ENCODE measurements at regions not wholly inside any gene's neighbourhood (a gene's known extent, or its start where the extent isn't known, plus 50 kb on each side); places are given as distances from the start of the nearest gene placed in this dataset.

- H3K36me3 ChIP-seq: no peaks in the 10 kb centered on the region
- H3K9me3 ChIP-seq: no peaks in the 10 kb centered on the region
- no peak overlapping the region for H3K4me3 ChIP-seq
- ATAC-seq (ENCODE audit: low FRiP score in 2 of 2): no peak
- no peak for DNase-seq
- 34 to 59% methylated on average over 4 of the region's 4 CpGs for WGBS, 2 donors
- H3K27ac ChIP-seq: no peak overlapping the region
- no peak for TF ChIP-seq POLR2AphosphoS5 (IDR thresholded peaks at IDR 0.05)
- TF ChIP-seq, protein P1, sequence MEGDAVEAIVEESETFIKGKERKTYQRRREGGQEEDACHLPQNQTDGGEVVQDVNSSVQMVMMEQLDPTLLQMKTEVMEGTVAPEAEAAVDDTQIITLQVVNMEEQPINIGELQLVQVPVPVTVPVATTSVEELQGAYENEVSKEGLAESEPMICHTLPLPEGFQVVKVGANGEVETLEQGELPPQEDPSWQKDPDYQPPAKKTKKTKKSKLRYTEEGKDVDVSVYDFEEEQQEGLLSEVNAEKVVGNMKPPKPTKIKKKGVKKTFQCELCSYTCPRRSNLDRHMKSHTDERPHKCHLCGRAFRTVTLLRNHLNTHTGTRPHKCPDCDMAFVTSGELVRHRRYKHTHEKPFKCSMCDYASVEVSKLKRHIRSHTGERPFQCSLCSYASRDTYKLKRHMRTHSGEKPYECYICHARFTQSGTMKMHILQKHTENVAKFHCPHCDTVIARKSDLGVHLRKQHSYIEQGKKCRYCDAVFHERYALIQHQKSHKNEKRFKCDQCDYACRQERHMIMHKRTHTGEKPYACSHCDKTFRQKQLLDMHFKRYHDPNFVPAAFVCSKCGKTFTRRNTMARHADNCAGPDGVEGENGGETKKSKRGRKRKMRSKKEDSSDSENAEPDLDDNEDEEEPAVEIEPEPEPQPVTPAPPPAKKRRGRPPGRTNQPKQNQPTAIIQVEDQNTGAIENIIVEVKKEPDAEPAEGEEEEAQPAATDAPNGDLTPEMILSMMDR (IDR thresholded peaks at IDR 0.05): no peak
- no peak for TF ChIP-seq EP300 (IDR thresholded peaks at IDR 0.05)
- no peak for TF ChIP-seq POLR2A (IDR thresholded peaks at IDR 0.05)
- no peaks in the 10 kb centered on the region for H3K27me3 ChIP-seq
- H3K4me1 ChIP-seq: no peaks in the 10 kb centered on the region
These were observed 576.9 kb downstream of the GLRX3 start for GRCh38 chr10:130713135-130713534.

DNA sequence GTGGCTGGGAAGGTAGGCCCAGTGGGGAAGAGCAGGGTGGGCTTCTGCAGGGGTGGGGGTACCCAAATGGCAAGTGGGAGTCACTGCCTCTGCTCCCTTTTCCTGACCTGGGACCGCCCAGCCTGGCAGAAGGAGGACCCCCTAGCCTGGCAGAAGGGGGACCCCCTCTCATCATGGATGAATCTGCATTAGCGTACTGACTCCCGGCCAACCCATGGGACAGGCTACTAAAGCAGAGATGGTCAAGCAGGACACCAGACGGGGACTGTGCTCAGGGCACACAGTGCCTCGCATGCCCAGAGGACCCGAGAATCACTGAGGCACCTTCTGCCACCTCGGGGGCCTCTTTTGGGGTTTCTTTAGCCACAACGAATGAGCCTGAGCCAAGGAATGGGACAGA is 577.5 kb downstream of the GLRX3 start:
- 83% methylated on average over 7 of the region's 8 CpGs; no CpG with 5 or more reads in 1 of the 2 donors for WGBS, 2 donors
- no peak for DNase-seq

GRCh38 chr10:130714742-130715467 is 578.7 kb downstream of the GLRX3 start:
- no peaks in the 10 kb centered on the region for H3K27me3 ChIP-seq
- WGBS, 2 donors: 78 to 82% methylated on average over 20 of the region's 20 CpGs
- H3K36me3 ChIP-seq: no peaks in the 10 kb centered on the region
- no peak overlapping the region for H3K27ac ChIP-seq
- no peaks in the 10 kb centered on the region for H3K4me1 ChIP-seq
- DNase-seq (no peak), ATAC-seq (ENCODE audit: low FRiP score in 2 of 2) (no peak)
- no peak overlapping the region for H3K4me3 ChIP-seq
- H3K9me3 ChIP-seq: no peaks in the 10 kb centered on the region
- TF ChIP-seq, protein P1 (IDR thresholded peaks at IDR 0.05): no peak
- TF ChIP-seq POLR2A (IDR thresholded peaks at IDR 0.05) (no peak), EP300 (IDR thresholded peaks at IDR 0.05) (no peak), POLR2AphosphoS5 (IDR thresholded peaks at IDR 0.05) (no peak)

More for the DNA sequence above, 577.5 kb downstream of the GLRX3 start:
- no peaks in the 10 kb centered on the region for H3K4me1 ChIP-seq
- no peaks in the 10 kb centered on the region for H3K27me3 ChIP-seq
- no peaks in the 10 kb centered on the region for H3K9me3 ChIP-seq
- no peak for ATAC-seq (ENCODE audit: low FRiP score in 2 of 2)
- H3K27ac ChIP-seq: no peak overlapping the region
- no peak overlapping the region for H3K4me3 ChIP-seq
- TF ChIP-seq, protein P1 (IDR thresholded peaks at IDR 0.05): no peak
- TF ChIP-seq EP300 (IDR thresholded peaks at IDR 0.05) (no peak), POLR2A (IDR thresholded peaks at IDR 0.05) (no peak), POLR2AphosphoS5 (IDR thresholded peaks at IDR 0.05) (no peak)
- no peaks in the 10 kb centered on the region for H3K36me3 ChIP-seq

- TF ChIP-seq POLR2AphosphoS5 (IDR thresholded peaks at IDR 0.05) (no peak), EP300 (IDR thresholded peaks at IDR 0.05) (peak in 2 of 4 donors; percentile 23 to 55), POLR2A (IDR thresholded peaks at IDR 0.05) (no peak)
- TF ChIP-seq, protein P1 (IDR thresholded peaks at IDR 0.05): no peak
- Histone ChIP-seq H3K4me1 (no peaks in the 10 kb centered on the region), H3K4me3 (no peak overlapping the region), H3K9me3 (no peaks in the 10 kb centered on the region), H3K27ac (peak overlapping the region in 1 of 4 donors; percentile 49), H3K36me3 (no peaks in the 10 kb centered on the region), H3K27me3 (no peaks in the 10 kb centered on the region)
- WGBS, 2 donors: 80 to 91% methylated on average over 9 to 10 of the region's 12 CpGs
- DNase-seq (no peak), ATAC-seq (ENCODE audit: low FRiP score in 2 of 2) (peak in 1 of 2 donors; percentile 8)
These were observed 579.8 kb downstream of the GLRX3 start for GRCh38 chr10:130715686-130716670.
